Liver (tissue), 8 donors: ENCODE measurements at regions not wholly inside any gene's neighbourhood (a gene's known extent, or its start where the extent isn't known, plus 50 kb on each side); places are given as distances from the start of the nearest gene placed in this dataset.

Source experiments
- DNase-seq: peaks from one replicate; pipeline ENCODE4 v3.0.0-alpha.2; 2017; ENCODE audit warnings: low spot score
- H3K27ac ChIP-seq, 2 donors: one replicate each; pipeline ENCODE4 v1.7.0; 2013; ENCODE audit warnings: inconsistent platforms in 2 of 2, low read length in 2 of 2, control low read depth in 1 of 2, low read depth in 1 of 2, mild to moderate bottlenecking in 1 of 2
- H3K27me3 ChIP-seq, 4 donors: one replicate each; pipeline versions ENCODE4 v1.6.1 to v1.7.0; 2013; ENCODE audit warnings: low read length in 3 of 4, inconsistent platforms in 1 of 4, mild to moderate bottlenecking in 1 of 4, moderate library complexity in 1 of 4; ENCODE audit not compliant: control insufficient read depth in 4 of 4, insufficient read depth in 4 of 4
- H3K36me3 ChIP-seq, 4 donors: one replicate each; pipeline versions ENCODE4 v1.6.1 to v1.7.0; 2013; ENCODE audit warnings: low read length in 3 of 4, mild to moderate bottlenecking in 3 of 4, low read depth in 1 of 4, moderate library complexity in 1 of 4; ENCODE audit not compliant: control insufficient read depth in 4 of 4, insufficient read depth in 3 of 4
- H3K4me1 ChIP-seq, 4 donors: one replicate each; pipeline versions ENCODE4 v1.6.1 to v1.7.0; 2013; ENCODE audit warnings: low read length in 3 of 4, mild to moderate bottlenecking in 3 of 4, moderate library complexity in 1 of 4; ENCODE audit not compliant: control insufficient read depth in 4 of 4, insufficient read depth in 4 of 4
- H3K4me3 ChIP-seq, 3 donors: one replicate each; pipeline versions ENCODE4 v1.6.1 to v1.7.0; 2013; ENCODE audit warnings: low read length in 3 of 3, control low read depth in 1 of 3, low read depth in 1 of 3, mild to moderate bottlenecking in 1 of 3
- H3K9ac ChIP-seq, 2 donors: one replicate each; pipeline ENCODE4 v1.7.0; 2013; ENCODE audit warnings: low read length in 2 of 2, mild to moderate bottlenecking in 2 of 2, moderate library complexity in 2 of 2, control low read depth in 1 of 2, low read depth in 1 of 2
- H3K9me3 ChIP-seq, 4 donors: one replicate each; pipeline versions ENCODE4 v1.6.1 to v1.7.0; 2013; ENCODE audit warnings: low read length in 3 of 4; ENCODE audit not compliant: control insufficient read depth in 4 of 4
- EGR1 ChIP-seq, 2 donors: IDR thresholded peaks; 2 replicates each; pipeline ENCODE4 v1.6.1; 2016 to 2018; ENCODE audit warnings: antibody characterized with exemption in 2 of 2, low read depth in 2 of 2
- FOXA1 ChIP-seq: IDR thresholded peaks from 2 replicates; pipeline ENCODE4 v1.6.1; 2016; ENCODE audit warnings: antibody characterized with exemption
- FOXA2 ChIP-seq: IDR thresholded peaks from 2 replicates; pipeline ENCODE4 v1.6.1; 2016; ENCODE audit warnings: antibody characterized with exemption
- GABPA ChIP-seq, 2 donors: IDR thresholded peaks in 1 of 2; conservative IDR thresholded peaks in 1 of 2; 2 replicates each; pipeline ENCODE4 v1.6.1; 2016; ENCODE audit warnings: antibody characterized with exemption in 2 of 2, mild to moderate bottlenecking in 1 of 2, moderate library complexity in 1 of 2
- HNF4A ChIP-seq, 2 donors: conservative IDR thresholded peaks; 2 replicates each; pipeline ENCODE4 v1.6.1; 2016; ENCODE audit warnings: antibody characterized with exemption in 2 of 2, mild to moderate bottlenecking in 2 of 2
- HNF4G ChIP-seq: IDR thresholded peaks from 2 replicates; pipeline ENCODE4 v1.6.1; 2016; ENCODE audit warnings: antibody characterized with exemption
- JUND ChIP-seq, 2 donors: IDR thresholded peaks; 2 replicates each; pipeline ENCODE4 v1.6.1; 2016; ENCODE audit warnings: antibody characterized with exemption in 2 of 2
- MAX ChIP-seq: IDR thresholded peaks from 2 replicates; pipeline ENCODE4 v1.6.1; 2016; ENCODE audit warnings: antibody characterized with exemption
- NR2F2 ChIP-seq: IDR thresholded peaks from 2 replicates; pipeline ENCODE4 v1.6.1; 2016; ENCODE audit warnings: antibody characterized with exemption
- RAD21 ChIP-seq, 2 donors: IDR thresholded peaks; 2 replicates each; pipeline ENCODE4 v1.6.1; 2016; ENCODE audit warnings: antibody characterized with exemption in 2 of 2, mild to moderate bottlenecking in 2 of 2
- RXRA ChIP-seq, 2 donors: IDR thresholded peaks; 2 replicates each; pipeline ENCODE4 v1.6.1; 2017 to 2018; ENCODE audit warnings: antibody characterized with exemption in 2 of 2, mild to moderate bottlenecking in 1 of 2
- SP1 ChIP-seq: IDR thresholded peaks from 2 replicates; pipeline ENCODE4 v1.6.1; 2018; ENCODE audit warnings: antibody characterized with exemption, mild to moderate bottlenecking
- TAF1 ChIP-seq: conservative IDR thresholded peaks from 2 replicates; pipeline ENCODE4 v1.6.1; 2016; ENCODE audit warnings: antibody characterized with exemption, mild to moderate bottlenecking
- YY1 ChIP-seq: IDR thresholded peaks from 2 replicates; pipeline ENCODE4 v1.6.1; 2016; ENCODE audit warnings: antibody characterized with exemption, mild to moderate bottlenecking
- ZBTB33 ChIP-seq: IDR thresholded peaks from 2 replicates; pipeline ENCODE4 v1.6.1; 2016; ENCODE audit warnings: antibody characterized with exemption
- WGBS: extraction: QIAGEN DNeasy Blood & Tissue Kit; methylation state at CpG from one replicate; pipeline ENCODE4 v1.1.7; 2013; 5-methylcytosine and 5-hydroxymethylcytosine counted together
- TF ChIP-seq, protein P1 (sequence below): fragments of 150-350 bp; IDR thresholded peaks from 2 replicates; pipeline ENCODE4 v1.5.1; 2017; ENCODE audit warnings: improper control_type of control experiment, low read depth, low read length; ENCODE audit not compliant: missing input control
- TF ChIP-seq, protein P2 (sequence below): IDR thresholded peaks from 2 replicates; pipeline ENCODE4 v1.6.1; 2016; ENCODE audit warnings: antibody characterized with exemption
- TF ChIP-seq, protein P3 (sequence below): IDR thresholded peaks from 2 replicates; pipeline ENCODE4 v1.6.1; 2016; ENCODE audit warnings: antibody characterized with exemption, mild to moderate bottlenecking
- donor health status: healthy.
- donor health status: healthy.
- donor health status: healthy.
- donor health status: healthy.
- donor health status: healthy.

DNA sequence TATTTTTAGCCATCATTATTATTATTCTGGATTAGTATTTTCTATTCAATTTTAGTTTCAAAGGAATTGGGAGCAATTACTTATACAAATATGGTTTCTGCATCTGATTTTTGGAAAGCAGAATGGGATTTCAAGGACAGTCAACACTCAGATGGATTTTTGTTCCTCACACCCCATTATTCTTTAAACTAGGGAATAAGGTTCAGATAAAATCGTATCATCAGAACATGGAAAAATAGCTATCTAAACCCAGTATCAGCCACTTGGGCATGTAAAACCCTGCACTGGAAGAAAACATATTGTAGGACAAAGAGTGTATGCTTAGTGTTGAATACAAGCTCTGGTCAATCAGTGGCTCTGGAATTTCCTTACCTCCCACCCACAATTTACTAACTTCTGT, 452.5 kb downstream of the ZNF516 start (continued):
- no peak for TF ChIP-seq HNF4A (conservative IDR thresholded peaks at IDR 0.05)

DNA sequence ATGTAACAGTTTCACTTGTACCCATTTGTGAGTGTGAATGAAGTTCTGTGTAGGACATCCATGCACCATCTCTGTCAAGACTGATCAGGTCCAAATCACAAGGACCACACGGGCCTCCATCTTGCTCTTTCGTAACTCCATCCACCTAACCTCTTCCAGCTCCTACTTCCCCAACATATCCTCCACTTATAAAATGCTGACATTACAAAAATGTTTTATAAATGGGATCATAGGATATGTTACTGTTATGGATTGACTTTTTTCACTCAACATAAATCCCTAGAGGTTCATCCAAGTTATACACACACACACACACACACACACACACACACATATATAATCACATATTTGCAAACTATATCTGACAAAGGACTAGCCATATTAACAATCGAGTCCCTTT, 476.8 kb downstream of the ZNF516 start:
- 75% methylated on average over 3 of the region's 3 CpGs for WGBS
- Histone ChIP-seq H3K27me3 (peaks cover 0 to 5% (median 2%) of the 10 kb centered on the region in 4 donors), H3K9me3 (peaks cover 0 to 6% (median 0%) of the 10 kb centered on the region in 4 donors), H3K9ac (no peak overlapping the region), H3K27ac (no peak overlapping the region), H3K4me3 (no peak overlapping the region), H3K4me1 (no peaks in the 10 kb centered on the region), H3K36me3 (no peaks in the 10 kb centered on the region)
- no peak for TF ChIP-seq YY1
- no peak for TF ChIP-seq HNF4G
- no peak for TF ChIP-seq SP1
- TF ChIP-seq FOXA2 = no peak
- no peak for TF ChIP-seq HNF4A (conservative IDR thresholded peaks at IDR 0.05)
- no peak for TF ChIP-seq TAF1
- no peak for TF ChIP-seq GABPA (IDR thresholded peaks at IDR 0.05 in 1 of 2, conservative IDR thresholded peaks at IDR 0.05 in 1 of 2)
- TF ChIP-seq ZBTB33 = no peak
- TF ChIP-seq NR2F2 = no peak
- no peak for TF ChIP-seq FOXA1
- TF ChIP-seq RXRA (IDR thresholded peaks at IDR 0.05) = no peak
- TF ChIP-seq, protein P1, sequence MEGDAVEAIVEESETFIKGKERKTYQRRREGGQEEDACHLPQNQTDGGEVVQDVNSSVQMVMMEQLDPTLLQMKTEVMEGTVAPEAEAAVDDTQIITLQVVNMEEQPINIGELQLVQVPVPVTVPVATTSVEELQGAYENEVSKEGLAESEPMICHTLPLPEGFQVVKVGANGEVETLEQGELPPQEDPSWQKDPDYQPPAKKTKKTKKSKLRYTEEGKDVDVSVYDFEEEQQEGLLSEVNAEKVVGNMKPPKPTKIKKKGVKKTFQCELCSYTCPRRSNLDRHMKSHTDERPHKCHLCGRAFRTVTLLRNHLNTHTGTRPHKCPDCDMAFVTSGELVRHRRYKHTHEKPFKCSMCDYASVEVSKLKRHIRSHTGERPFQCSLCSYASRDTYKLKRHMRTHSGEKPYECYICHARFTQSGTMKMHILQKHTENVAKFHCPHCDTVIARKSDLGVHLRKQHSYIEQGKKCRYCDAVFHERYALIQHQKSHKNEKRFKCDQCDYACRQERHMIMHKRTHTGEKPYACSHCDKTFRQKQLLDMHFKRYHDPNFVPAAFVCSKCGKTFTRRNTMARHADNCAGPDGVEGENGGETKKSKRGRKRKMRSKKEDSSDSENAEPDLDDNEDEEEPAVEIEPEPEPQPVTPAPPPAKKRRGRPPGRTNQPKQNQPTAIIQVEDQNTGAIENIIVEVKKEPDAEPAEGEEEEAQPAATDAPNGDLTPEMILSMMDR = no peak
- no peak for TF ChIP-seq EGR1 (IDR thresholded peaks at IDR 0.05; ENCODE audit: low read depth in 2 of 2)
- no peak for TF ChIP-seq MAX
- TF ChIP-seq RAD21 (IDR thresholded peaks at IDR 0.05) = no peak
- TF ChIP-seq, protein P2, sequence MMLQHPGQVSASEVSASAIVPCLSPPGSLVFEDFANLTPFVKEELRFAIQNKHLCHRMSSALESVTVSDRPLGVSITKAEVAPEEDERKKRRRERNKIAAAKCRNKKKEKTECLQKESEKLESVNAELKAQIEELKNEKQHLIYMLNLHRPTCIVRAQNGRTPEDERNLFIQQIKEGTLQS = no peak
- TF ChIP-seq JUND (IDR thresholded peaks at IDR 0.05) = no peak
- TF ChIP-seq, protein P3, sequence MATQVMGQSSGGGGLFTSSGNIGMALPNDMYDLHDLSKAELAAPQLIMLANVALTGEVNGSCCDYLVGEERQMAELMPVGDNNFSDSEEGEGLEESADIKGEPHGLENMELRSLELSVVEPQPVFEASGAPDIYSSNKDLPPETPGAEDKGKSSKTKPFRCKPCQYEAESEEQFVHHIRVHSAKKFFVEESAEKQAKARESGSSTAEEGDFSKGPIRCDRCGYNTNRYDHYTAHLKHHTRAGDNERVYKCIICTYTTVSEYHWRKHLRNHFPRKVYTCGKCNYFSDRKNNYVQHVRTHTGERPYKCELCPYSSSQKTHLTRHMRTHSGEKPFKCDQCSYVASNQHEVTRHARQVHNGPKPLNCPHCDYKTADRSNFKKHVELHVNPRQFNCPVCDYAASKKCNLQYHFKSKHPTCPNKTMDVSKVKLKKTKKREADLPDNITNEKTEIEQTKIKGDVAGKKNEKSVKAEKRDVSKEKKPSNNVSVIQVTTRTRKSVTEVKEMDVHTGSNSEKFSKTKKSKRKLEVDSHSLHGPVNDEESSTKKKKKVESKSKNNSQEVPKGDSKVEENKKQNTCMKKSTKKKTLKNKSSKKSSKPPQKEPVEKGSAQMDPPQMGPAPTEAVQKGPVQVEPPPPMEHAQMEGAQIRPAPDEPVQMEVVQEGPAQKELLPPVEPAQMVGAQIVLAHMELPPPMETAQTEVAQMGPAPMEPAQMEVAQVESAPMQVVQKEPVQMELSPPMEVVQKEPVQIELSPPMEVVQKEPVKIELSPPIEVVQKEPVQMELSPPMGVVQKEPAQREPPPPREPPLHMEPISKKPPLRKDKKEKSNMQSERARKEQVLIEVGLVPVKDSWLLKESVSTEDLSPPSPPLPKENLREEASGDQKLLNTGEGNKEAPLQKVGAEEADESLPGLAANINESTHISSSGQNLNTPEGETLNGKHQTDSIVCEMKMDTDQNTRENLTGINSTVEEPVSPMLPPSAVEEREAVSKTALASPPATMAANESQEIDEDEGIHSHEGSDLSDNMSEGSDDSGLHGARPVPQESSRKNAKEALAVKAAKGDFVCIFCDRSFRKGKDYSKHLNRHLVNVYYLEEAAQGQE = no peak
- DNase-seq = no peak
